IMR-90 (cell line): ENCODE measurements at regions not wholly inside any gene's neighbourhood (a gene's known extent, or its start where the extent isn't known, plus 50 kb on each side); places are given as distances from the start of the nearest gene placed in this dataset.

Experiments
- ATAC-seq: fragments of 200-7000 bp; cut with Tn5 transposase; 2 replicates; pipeline ENCODE4 v1.9.1; 2020; ENCODE audit warnings: low read depth, mild to moderate bottlenecking, moderate library complexity
- BruUV-seq: library from RNA; stranded (reverse); fragments of 400-500 nt; replicated peaks from 2 replicates; lab custom pipeline; 2021; lab: Mats Ljungman, UMichigan
- CTCF ChIA-PET: fragments of 300-600 bp; formaldehyde crosslinking; extraction: SDS; loops from one replicate; lab custom pipeline; 2021; ENCODE audit warnings: antibody characterized with exemption; lab: Yijun Ruan, JAX
- POLR2A ChIA-PET: fragments of 300-600 bp; sonication (Branson Sonifier 250); formaldehyde crosslinking; loops from one replicate; lab custom pipeline; 2022; ENCODE audit warnings: antibody characterized with exemption; ENCODE audit not compliant: unreplicated experiment; lab: Charles Lee
- DNase-seq: peaks from one replicate; pipeline ENCODE4 v3.0.0; 2013
- H2AFZ ChIP-seq: replicated peaks from 2 replicates; pipeline ENCODE3; 2013; ENCODE audit warnings: low read length, mild to moderate bottlenecking; ENCODE audit not compliant: poor library complexity
- H2AK5ac ChIP-seq: 2 replicates; pipeline ENCODE4 v1.6.1; 2013; ENCODE audit warnings: low read depth, low read length, inconsistent platforms
- H2AK9ac ChIP-seq: replicated peaks from 2 replicates; pipeline ENCODE3; 2013; ENCODE audit warnings: mild to moderate bottlenecking, low read depth, low read length, moderate library complexity; ENCODE audit not compliant: poor library complexity
- H2BK120ac ChIP-seq: 2 replicates; pipeline ENCODE4 v1.6.1; 2013; ENCODE audit warnings: low read depth, low read length, inconsistent platforms
- H2BK15ac ChIP-seq: 3 replicates; pipeline ENCODE4 v1.6.1; 2013; ENCODE audit warnings: low read depth, low read length, inconsistent platforms
- H2BK20ac ChIP-seq: 2 replicates; pipeline ENCODE4 v1.6.1; 2013; ENCODE audit warnings: low read depth, mild to moderate bottlenecking, inconsistent platforms, low read length, moderate library complexity
- H2BK5ac ChIP-seq: 2 replicates; pipeline ENCODE4 v1.6.1; 2013; ENCODE audit warnings: mild to moderate bottlenecking, low read depth, low read length, inconsistent platforms; ENCODE audit not compliant: poor library complexity, severe bottlenecking
- H3K14ac ChIP-seq: replicated peaks from 2 replicates; pipeline ENCODE4 v1.6.1; 2013; ENCODE audit warnings: low read depth, low read length, inconsistent platforms
- H3K18ac ChIP-seq: 2 replicates; pipeline ENCODE4 v1.6.1; 2013; ENCODE audit warnings: low read depth, low read length, control low read depth
- H3K23ac ChIP-seq: 2 replicates; pipeline ENCODE4 v1.6.1; 2013; ENCODE audit warnings: low read depth, low read length, inconsistent platforms
- H3K27ac ChIP-seq: 2 replicates; pipeline ENCODE4 v1.5.1; 2013; ENCODE audit warnings: mild to moderate bottlenecking, control low read depth, low read length; ENCODE audit not compliant: insufficient read depth
- H3K27me3 ChIP-seq: 2 replicates; pipeline ENCODE4 v1.6.1; 2013; ENCODE audit warnings: low read length; ENCODE audit not compliant: control insufficient read depth, insufficient read depth
- H3K36me3 ChIP-seq: 2 replicates; pipeline ENCODE4 v1.6.1; 2013; ENCODE audit warnings: low read length, mixed read lengths; ENCODE audit not compliant: control insufficient read depth, insufficient read depth
- H3K4ac ChIP-seq: 2 replicates; pipeline ENCODE4 v1.6.1; 2013; ENCODE audit warnings: low read depth, low read length, inconsistent platforms
- H3K4me1 ChIP-seq: 2 replicates; pipeline ENCODE4 v1.6.1; 2013; ENCODE audit warnings: low read length, mixed read lengths; ENCODE audit not compliant: control insufficient read depth, insufficient read depth
- H3K4me2 ChIP-seq: 2 replicates; pipeline ENCODE4 v1.6.1; 2013; ENCODE audit warnings: low read depth, mild to moderate bottlenecking, control low read depth, low read length, moderate library complexity
- H3K4me3 ChIP-seq: 2 replicates; pipeline ENCODE4 v1.5.1; 2013; ENCODE audit warnings: low read depth, mild to moderate bottlenecking, control low read depth, low read length, moderate library complexity; ENCODE audit not compliant: insufficient read depth
- H3K56ac ChIP-seq: 2 replicates; pipeline ENCODE4 v1.6.1; 2013; ENCODE audit warnings: low read length, inconsistent platforms; ENCODE audit not compliant: insufficient read depth; ENCODE audit errors: extremely low read depth
- H3K79me1 ChIP-seq, 2 experiments: 2 replicates each; pipeline ENCODE4 v1.6.1; 2013; ENCODE audit warnings: low read length in 2 of 2, inconsistent platforms in 1 of 2, low read depth in 1 of 2
- H3K9ac ChIP-seq: 2 replicates; pipeline ENCODE4 v1.6.1; 2013; ENCODE audit warnings: low read depth, low read length, control low read depth
- H3K9me1 ChIP-seq: 2 replicates; pipeline ENCODE4 v1.6.1; 2013; ENCODE audit warnings: low read length, inconsistent platforms; ENCODE audit not compliant: insufficient read depth
- H3K9me3 ChIP-seq: 2 replicates; pipeline ENCODE4 v1.6.1; 2013; ENCODE audit warnings: low read length; ENCODE audit not compliant: control insufficient read depth, insufficient read depth
- H4K20me1 ChIP-seq: 2 replicates; pipeline ENCODE4 v1.6.1; 2013; ENCODE audit warnings: low read length, inconsistent platforms; ENCODE audit not compliant: insufficient read depth
- H4K5ac ChIP-seq: 2 replicates; pipeline ENCODE4 v1.6.1; 2013; ENCODE audit warnings: mild to moderate bottlenecking, low read depth, low read length, control low read depth
- H4K8ac ChIP-seq, 2 experiments: 2 replicates each; pipeline ENCODE4 v1.6.1; 2013; ENCODE audit warnings: low read depth in 2 of 2, low read length in 2 of 2, control low read depth in 1 of 2, inconsistent platforms in 1 of 2
- H4K91ac ChIP-seq: 2 replicates; pipeline ENCODE4 v1.6.1; 2013; ENCODE audit warnings: low read depth, low read length, inconsistent platforms; ENCODE audit not compliant: insufficient read depth
- CTCF ChIP-seq: conservative IDR thresholded peaks from 2 replicates; pipeline ENCODE4 v1.5.1; 2012; ENCODE audit warnings: mild to moderate bottlenecking, low read depth, low read length, improper control_type of control experiment
- ELK1 ChIP-seq: fragments of 150-350 bp; IDR thresholded peaks from 2 replicates; pipeline ENCODE4 v1.6.1; 2016; ENCODE audit warnings: low read depth, mild to moderate bottlenecking, low read length, moderate library complexity, borderline replicate concordance
- MAFK ChIP-seq: IDR thresholded peaks from 2 replicates; pipeline ENCODE4 v1.6.1; 2012; ENCODE audit warnings: low read depth, low read length, improper control_type of control experiment
- MAZ ChIP-seq: IDR thresholded peaks from 2 replicates; pipeline ENCODE4 v1.6.1; 2012; ENCODE audit warnings: low read depth, mild to moderate bottlenecking, low read length, improper control_type of control experiment, moderate library complexity, borderline replicate concordance
- NFE2L2 ChIP-seq: fragments of 150-350 bp; IDR thresholded peaks from 2 replicates; pipeline ENCODE4 v1.6.1; 2016; ENCODE audit warnings: low read depth, mild to moderate bottlenecking, low read length
- POLR2A ChIP-seq: IDR thresholded peaks from 2 replicates; pipeline ENCODE4 v1.6.1; 2012; ENCODE audit warnings: mild to moderate bottlenecking, low read depth, low read length
- SMC3 ChIP-seq: fragments of 150-350 bp; IDR thresholded peaks from 2 replicates; pipeline ENCODE4 v1.6.1; 2016; ENCODE audit warnings: low read depth, mild to moderate bottlenecking, antibody characterized with exemption, low read length, moderate library complexity
- USF2 ChIP-seq: fragments of 150-350 bp; IDR thresholded peaks from 2 replicates; pipeline ENCODE4 v1.6.1; 2017; ENCODE audit warnings: mild to moderate bottlenecking, antibody characterized with exemption, low read length, low read depth
- WGBS, 2 experiments: methylation state at CpG; one replicate each; pipeline versions ENCODE4 v1.1.5 to v1.1.7; 2013; ENCODE audit warnings: missing lambda C conversion rate in 2 of 2; ENCODE audit not compliant: insufficient read length in 1 of 2; ENCODE audit errors: extremely low coverage in 2 of 2; 5-methylcytosine and 5-hydroxymethylcytosine counted together
- dilution Hi-C: fragments of 300-500 bp; cut with HindIII; formaldehyde crosslinking; loops from one replicate; pipeline ENCODE4 v1.14.3; 2018; ENCODE audit warnings: low sequenced_read_pairs; ENCODE audit not compliant: unreplicated experiment
- in situ Hi-C: fragments of 300-500 bp; cut with MboI; formaldehyde crosslinking; loops from 3 replicates; pipeline ENCODE4 v1.14.3; 2019; ENCODE audit warnings: low sequenced_read_pairs, inconsistent platforms, mixed read lengths
- intact Hi-C: fragments of 100-400 bp; cut with micrococcal nuclease; formaldehyde crosslinking; loops from 2 replicates; pipeline ENCODE4 v1.10.0; 2022

- 53% methylated on average over 6 of the region's 7 CpGs; no CpG with 5 or more reads in 1 of the 2 experiments for WGBS, 2 experiments
- no peaks in the 10 kb centered on the region for H3K79me1 ChIP-seq
- POLR2A ChIA-PET = no interaction called here
- H3K4me1 ChIP-seq = no peaks in the 10 kb centered on the region
- H2BK120ac ChIP-seq = no peak overlapping the region
- no peak overlapping the region for H2AK9ac ChIP-seq
- H3K9me1 ChIP-seq = no peaks in the 10 kb centered on the region
- no TSS peak for BruUV-seq
- no peak overlapping the region for H2BK20ac ChIP-seq
- no peaks in the 10 kb centered on the region for H3K36me3 ChIP-seq
- CTCF ChIA-PET = no interaction called here
- no peak overlapping the region for H4K8ac ChIP-seq
- H3K4me2 ChIP-seq = no peak overlapping the region
- H3K9ac ChIP-seq = no peak overlapping the region
- H4K20me1 ChIP-seq = no peaks in the 10 kb centered on the region
- in situ Hi-C loops = no loop called here
- no peaks in the 10 kb centered on the region for H3K27me3 ChIP-seq
- dilution Hi-C loops = no loop called here
- H2BK5ac ChIP-seq = no peak overlapping the region
- TF ChIP-seq MAFK (no peak), CTCF (no peak), USF2 (no peak), NFE2L2 (no peak), ELK1 (no peak), MAZ (no peak), POLR2A (no peak), SMC3 (no peak)
- ATAC-seq = no peak
- H3K27ac ChIP-seq = no peak overlapping the region
- no peak overlapping the region for H4K91ac ChIP-seq
- no peak overlapping the region for H2AFZ ChIP-seq
- H2AK5ac ChIP-seq = no peak overlapping the region
- no peak overlapping the region for H3K23ac ChIP-seq
- H3K14ac ChIP-seq = no peak overlapping the region
- H3K9me3 ChIP-seq = peaks cover 29% of the 10 kb centered on the region
- H2BK15ac ChIP-seq = no peak overlapping the region
- H3K56ac ChIP-seq = no peak overlapping the region
- H3K18ac ChIP-seq = no peak overlapping the region
- no peak overlapping the region for H4K5ac ChIP-seq
- H3K4me3 ChIP-seq = no peak overlapping the region
- H3K4ac ChIP-seq = no peak overlapping the region
- intact Hi-C loops = no loop called here
- no peak for DNase-seq
These were observed 180.9 kb downstream of the MED10 start for GRCh38 chr5:6197427-6197826.
